Upper lobe of left lung (tissue), 4 donors: ENCODE measurements at regions not wholly inside any gene's neighbourhood (a gene's known extent, or its start where the extent isn't known, plus 50 kb on each side); places are given as distances from the start of the nearest gene placed in this dataset.

Source experiments
- CTCF ChIP-seq, 6 experiments: fragments of 450-650 bp in 4 of 6; fragments of 200-600 bp in 2 of 6; sonication (generic) in 2 of 6; IDR thresholded peaks; one replicate each; pipeline ENCODE4 v1.5.1; 2016 to 2019; ENCODE audit warnings: antibody characterized with exemption in 6 of 6
- EP300 ChIP-seq, 4 donors: sonication (generic); formaldehyde crosslinking; IDR thresholded peaks; one replicate each; pipeline ENCODE4 v1.5.1; 2017; ENCODE audit warnings: antibody characterized with exemption in 4 of 4, control low read depth in 2 of 4
- POLR2A ChIP-seq, 4 donors: fragments of 450-650 bp; IDR thresholded peaks; one replicate each; pipeline ENCODE4 v1.5.1; 2016 to 2017; ENCODE audit warnings: antibody characterized with exemption in 4 of 4, mild to moderate bottlenecking in 2 of 4
- POLR2AphosphoS5 ChIP-seq, 2 donors: sonication (generic); formaldehyde crosslinking; IDR thresholded peaks; one replicate each; pipeline ENCODE4 v1.5.1; 2017; ENCODE audit warnings: antibody characterized with exemption in 2 of 2

GRCh38 chr1:4137621-4138415 is 237.7 kb upstream of the C1orf174 start:
- TF ChIP-seq CTCF (IDR thresholded peaks at IDR 0.05) (no peak), POLR2A (IDR thresholded peaks at IDR 0.05) (no peak), POLR2AphosphoS5 (IDR thresholded peaks at IDR 0.05) (no peak), EP300 (IDR thresholded peaks at IDR 0.05) (no peak)
